NCI-H2196 treated with DMSO at 0.1 percent for 48 hours (cell line): ENCODE measurements at regions not wholly inside any gene's neighbourhood (a gene's known extent, or its start where the extent isn't known, plus 50 kb on each side); places are given as distances from the start of the nearest gene placed in this dataset.

Experiments used
- DNase-seq: peaks from one replicate; lab custom pipeline; 2025; ENCODE audit not compliant: unreplicated experiment; lab: John Stamatoyannopoulos, UW

DNA sequence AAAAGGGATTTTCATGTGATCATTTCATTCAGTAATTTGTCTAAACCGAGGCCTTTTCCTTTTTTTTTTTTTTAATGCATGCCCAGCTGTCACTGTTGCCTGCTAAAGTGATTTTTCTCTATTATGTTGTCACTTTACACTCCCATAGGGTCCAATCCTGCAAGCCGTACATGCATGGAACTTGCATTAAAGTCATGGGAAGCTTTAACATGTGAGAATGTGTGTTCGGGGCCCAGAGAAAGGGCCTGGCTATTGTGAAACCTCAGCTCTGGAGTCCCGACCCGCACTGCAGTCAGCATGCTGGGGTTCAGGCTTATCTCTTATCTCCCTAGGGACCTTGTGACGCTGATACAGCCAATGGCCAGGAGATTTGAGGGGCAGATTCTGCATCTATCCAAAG lies 474.6 kb downstream of the SLC4A3 start:
- no peak for DNase-seq

DNA sequence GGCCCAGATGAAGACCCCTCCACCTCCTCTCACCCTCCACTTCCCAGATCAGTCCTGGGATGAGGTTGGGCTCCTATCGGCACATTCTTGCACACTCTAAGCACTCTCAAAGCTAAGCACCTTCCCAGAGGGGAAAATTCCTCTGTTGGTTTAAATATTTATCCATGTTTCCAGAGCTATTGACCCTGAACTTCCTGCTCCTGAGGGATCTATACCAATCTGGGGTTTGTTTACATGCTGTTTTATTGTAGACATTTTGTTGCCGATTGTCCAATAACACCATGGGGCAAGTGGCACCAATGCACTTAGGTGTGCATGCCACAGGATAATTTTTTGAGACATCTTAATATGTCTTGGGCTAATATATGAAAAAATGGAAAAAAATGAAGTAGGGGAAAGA lies 476.2 kb downstream of the SLC4A3 start:
- DNase-seq: no peak

DNA sequence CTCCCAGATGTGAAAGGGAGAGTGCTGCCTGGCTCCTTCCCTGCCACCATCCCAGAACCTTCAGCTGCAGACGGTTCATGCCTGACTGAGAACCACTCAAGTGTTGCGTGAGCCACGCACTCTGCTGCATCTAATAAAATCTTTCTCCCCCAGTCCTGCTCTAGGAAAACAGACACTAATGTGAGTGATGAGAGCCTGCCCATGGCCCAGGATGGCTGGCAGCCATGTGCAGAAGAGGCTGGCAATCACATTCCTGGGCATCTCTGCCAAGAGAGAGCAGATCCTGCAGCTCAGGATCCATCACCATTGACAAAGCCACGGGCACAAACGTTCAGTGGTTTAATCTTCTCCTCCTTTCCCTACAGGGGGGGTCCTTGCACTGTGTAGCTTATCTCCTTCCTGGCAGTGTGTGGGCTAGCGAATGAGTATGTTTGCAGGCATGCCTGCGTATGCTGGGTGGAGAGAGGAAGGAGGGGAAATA lies 477.5 kb downstream of the SLC4A3 start:
- no peak for DNase-seq

DNA sequence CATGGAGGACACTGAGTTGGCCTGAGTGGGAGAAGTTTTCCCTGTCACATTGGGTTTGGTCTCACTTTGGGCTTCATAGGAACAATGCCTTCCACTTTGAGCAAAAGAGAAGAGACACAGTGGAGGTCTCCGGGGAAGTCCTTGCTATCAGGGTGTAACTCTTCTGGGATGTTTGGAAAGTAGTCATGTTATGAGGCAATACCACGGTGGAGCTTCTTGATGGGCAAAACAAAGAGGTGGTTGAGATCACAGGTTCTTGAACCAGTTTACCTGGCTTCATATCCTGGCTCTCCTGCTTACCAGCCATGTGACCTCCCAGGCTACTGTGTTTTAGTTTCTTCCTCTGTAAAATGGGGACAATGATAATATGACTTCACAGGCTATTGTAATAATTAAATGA lies 478.6 kb downstream of the SLC4A3 start:
- no peak for DNase-seq

DNA sequence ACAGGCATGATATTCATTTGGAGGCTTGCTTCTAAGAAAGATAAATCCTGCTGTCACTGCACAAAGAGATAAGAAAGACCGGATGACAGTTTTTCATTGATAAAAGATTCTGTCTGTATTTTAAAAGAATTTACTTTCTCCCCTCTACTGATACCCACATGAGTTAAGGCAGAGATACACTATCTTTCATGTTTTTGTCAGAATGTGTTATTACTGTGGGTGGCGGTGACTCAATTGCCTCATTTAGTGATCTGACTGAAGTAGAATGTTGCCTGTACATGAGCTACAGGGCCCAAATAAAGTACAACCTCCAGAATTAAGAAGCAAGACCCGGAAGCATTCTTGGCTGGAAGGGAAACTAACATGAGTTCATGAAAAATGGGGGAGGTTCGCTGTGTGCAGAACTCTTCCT lies 480.0 kb downstream of the SLC4A3 start:
- DNase-seq: no peak

DNA sequence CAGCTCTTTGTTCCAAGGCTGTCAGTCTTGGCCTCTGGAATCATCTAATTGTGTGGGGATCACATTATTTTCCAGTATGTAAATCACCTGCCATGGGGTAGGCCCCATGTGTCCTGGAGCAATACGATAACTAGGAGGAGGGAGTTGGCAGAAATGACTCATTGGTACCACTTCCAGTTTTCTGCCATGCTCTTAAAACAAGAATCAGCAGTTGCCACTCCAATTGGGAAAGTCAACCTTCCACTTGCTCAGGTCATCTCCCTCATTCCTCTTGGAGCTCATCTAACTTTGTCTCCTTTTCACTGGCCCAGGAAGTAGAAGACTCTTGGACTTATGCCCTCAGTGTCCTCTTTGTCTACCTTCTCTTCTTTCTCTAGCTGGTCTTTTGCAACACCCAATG lies 487.0 kb downstream of the SLC4A3 start:
- no peak for DNase-seq

DNA sequence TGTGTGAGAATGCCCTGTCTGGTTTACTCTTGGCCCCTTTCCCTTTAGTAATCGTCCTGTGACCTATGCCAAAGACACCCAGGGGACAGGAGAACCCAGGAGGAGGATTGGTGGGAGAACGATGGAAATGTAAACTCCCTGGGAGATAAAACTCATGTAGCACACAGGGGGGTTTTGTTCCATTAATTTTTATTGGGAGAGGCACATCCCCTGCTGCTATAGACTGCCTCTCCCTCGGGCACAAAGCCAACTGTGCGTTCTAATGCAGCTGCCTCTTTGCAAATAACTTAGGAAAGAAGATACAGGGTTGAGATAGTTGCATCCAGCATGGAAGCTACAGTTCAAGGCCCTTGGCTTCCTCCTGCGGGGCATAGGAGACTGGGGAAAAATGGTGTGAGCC lies 489.6 kb downstream of the SLC4A3 start:
- DNase-seq: no peak

DNA sequence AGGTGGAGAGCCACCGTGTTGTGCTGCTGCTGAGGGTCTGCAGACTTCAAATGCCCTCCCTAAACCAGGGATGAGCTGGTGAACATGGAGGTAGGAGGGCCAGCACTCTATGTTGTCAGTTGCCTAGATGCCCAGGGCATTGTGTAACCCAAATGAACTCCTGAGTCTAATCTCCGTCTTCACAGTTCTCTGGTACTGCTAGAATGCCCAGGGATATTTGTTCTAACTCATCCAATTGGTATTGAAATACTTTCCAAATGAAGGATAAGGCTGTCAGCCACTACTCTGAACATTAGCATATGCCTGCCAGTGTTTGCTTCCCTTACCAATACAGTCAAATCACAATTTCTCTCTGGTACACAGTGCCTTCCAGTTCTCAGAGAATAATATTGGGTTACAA lies 492.6 kb downstream of the SLC4A3 start:
- no peak for DNase-seq

DNA sequence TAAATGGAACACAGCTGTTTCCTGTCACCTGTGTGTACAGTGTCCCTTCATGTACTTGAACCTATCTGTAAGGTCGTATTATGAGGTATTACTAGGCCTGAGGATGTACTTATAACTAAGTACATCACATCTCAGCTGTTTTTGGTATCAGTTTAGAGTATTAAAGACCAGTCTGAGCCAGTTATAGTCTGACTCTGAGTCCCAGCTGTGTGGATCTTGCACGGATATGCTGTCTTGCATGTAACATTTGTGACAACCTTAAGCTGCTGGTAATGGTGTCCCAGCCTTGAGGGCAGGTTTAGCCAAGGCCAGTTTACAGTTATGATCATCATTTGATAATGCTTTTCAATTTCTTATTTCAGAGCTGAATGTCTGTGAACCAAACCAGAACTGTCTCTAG lies 496.3 kb downstream of the SLC4A3 start:
- no peak for DNase-seq

DNA sequence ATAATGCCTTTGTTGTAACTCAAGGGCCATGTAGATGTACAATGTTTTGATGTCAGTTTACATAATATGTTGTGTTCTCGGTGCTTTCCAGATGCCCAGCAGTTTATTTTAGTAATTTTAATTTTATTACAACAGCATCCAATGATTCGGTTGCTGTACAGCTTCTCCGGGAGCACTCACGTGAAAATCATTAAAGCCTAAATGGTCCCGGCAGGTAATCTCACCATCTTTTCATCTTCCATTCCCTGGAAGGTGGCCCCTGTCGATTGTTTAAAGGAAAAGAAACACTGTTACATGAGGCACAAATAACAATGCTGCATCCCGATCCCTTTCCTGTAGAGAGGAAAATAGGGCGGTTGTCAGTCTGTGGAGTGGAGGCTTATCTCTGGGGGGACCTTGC lies 498.1 kb downstream of the SLC4A3 start:
- DNase-seq: no peak

DNA sequence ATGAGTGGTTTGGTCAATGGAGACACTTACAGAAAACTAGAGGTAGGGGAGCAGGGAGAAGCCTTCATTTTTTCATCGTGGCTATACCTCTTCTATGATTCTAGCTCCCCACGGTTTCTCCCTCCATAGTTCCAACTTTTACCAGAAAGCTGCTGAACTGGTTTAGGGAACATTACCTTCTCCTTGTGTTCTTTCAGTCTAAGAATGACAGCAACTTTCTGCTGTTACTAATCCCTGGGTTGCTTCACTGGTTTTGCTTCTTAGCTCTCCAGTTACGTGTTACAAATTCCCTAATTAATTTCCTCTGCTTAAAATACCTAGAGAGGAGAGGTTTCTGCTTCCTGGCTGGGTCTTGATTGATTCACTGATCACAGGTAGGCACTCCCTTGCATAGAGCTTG lies 499.9 kb downstream of the SLC4A3 start:
- no peak for DNase-seq

DNA sequence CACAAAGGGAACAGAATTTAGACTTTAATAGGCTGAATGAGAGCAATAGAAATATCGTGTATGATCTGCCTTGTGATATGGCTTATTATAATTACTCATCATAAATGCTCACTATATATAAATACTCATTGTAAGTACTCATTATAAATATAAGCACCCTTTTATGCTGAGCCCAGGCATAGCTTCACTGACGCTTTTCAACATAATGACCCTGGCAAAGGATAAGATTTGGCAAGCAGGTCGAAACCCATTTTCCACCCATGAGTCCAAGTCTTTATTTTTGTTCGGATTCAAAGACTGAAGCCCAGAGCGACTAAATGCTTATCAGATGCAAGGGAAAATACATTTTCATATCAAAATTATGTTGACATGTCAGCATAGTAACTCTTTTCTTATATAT lies 500.4 kb downstream of the SLC4A3 start:
- no peak for DNase-seq

DNA sequence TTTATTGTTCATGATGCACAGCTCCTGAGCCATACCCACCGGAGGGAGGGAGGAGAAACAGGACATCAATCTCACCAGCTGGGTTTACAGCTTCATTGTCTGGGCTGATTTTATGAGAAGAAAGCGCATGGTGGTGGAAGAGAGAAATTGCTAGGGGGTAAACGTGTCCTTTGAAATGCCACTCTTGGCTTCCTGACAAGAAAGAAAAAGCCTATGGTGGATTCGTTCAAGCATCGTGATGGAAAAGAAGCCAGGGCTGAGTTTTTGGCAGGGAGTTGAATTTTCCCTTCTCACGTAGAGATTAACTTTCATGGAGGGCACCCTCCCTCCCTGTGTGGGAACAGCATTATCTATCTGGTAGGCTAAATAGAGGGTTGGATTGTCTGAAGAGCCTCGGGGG lies 502.0 kb downstream of the SLC4A3 start:
- DNase-seq: no peak

DNA sequence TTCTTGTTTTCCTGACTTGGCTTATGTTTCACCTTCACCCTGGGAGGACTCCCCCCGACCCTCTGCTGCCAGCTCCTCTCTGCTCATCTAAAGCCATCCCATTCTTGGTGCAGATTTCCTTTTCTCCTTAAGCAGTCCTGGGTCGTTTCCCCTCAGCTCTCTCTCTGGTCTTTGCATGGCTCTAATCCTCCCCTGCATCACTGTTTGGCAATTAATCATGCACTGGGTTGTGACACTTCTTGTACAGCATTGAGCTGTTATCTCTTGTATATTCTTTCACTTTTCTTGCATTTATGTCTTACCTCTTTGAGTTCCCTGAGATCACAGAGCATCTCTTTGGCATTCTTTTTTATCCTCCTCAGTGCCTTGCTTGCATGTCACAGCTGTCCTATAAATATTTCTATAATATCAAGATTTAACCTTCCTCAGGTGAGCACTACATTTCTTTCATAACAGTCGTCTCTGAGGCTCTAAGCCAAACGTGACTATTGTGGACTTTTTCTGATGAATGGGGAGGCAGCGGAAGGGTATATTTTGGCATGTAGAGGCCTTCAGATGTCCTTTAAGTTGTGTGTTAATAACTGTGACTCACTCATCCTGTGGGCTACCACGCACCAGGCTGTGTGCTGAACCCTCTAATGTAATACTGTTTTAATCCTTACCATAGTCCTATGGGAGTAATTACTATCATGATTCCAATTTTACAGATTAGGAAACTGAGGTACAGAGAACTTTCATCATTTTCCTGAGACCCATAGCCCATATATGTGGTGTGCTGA lies 507.5 kb downstream of the SLC4A3 start:
- DNase-seq: no peak

DNA sequence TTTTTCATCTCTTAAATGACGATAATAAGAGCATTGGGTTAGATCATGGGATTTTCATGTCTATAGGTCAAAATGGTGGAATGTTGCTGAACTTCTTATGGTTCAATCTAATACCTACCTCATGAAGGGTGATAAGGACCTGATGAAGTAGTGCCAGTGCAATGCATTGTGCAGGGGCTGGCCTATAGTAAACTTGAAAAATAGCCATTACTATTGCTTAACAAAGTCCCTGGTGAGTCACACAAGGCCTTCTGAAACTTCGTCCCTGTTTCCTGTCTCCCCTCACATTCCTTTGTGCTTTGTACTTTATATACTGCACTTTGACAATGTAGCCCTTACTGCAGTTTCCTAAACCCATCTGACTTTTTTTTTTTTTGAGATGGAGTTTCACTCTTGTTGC lies 515.9 kb downstream of the SLC4A3 start:
- DNase-seq: no peak

DNA sequence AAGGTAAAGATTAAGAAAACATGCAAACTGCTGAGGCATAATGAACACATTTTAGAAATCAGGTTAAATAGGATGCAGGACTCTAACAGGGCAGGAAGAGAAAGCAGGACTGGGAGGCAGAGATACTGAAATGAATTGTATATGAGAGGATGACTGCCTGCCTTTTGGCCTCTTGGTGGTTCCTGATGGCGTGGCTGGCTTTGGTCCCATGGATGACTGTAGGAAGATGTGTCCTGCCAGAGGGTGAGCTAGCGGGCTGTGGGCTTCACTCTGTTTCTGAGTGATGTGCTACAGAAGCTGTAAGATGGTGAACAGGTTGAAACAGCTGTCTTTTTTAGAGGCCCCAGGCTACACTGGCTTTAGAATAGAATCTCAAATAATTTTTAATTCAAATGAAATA lies 517.0 kb downstream of the SLC4A3 start:
- no peak for DNase-seq

DNA sequence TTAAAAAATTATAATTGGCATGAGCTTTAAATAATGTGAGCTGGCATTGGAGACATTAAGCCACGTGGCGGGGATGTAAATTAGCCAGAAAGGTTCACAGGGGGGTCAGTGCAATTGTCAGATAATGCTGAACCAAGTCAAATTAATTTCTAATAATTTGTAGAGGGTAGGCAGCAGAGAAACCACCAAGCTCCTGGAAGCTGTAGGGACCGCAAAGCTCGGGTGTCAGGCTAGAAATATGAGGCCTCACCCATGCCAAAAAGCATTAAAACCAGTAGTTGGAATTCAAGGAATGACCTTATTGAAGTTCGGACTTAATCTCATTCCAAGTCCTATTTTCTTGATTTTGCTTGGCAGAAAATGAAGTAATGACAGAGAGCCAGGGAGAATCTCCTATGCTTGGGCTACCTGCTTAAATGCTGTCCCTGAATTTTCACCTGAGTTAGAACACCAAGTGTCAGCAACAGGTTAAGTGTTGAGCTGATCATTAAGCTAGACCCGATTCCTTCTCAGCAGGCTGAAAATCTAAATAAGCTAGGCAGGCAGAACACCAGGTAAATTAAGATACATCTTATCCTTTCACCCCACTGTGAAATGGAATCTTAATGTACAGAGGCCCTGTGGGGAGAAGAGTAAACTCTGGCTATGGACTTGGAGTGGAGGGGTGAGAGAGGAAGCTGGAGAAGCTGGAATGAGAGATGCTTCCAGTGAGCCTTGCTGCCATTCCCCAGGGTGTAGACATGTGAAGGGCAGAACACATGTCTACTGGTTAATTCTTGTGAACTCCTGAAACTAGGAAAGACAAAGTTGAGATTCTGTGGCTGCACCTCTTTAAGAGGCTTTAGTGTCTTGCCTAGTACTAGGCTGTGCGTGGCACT lies 520.0 kb downstream of the SLC4A3 start:
- DNase-seq: no peak

DNA sequence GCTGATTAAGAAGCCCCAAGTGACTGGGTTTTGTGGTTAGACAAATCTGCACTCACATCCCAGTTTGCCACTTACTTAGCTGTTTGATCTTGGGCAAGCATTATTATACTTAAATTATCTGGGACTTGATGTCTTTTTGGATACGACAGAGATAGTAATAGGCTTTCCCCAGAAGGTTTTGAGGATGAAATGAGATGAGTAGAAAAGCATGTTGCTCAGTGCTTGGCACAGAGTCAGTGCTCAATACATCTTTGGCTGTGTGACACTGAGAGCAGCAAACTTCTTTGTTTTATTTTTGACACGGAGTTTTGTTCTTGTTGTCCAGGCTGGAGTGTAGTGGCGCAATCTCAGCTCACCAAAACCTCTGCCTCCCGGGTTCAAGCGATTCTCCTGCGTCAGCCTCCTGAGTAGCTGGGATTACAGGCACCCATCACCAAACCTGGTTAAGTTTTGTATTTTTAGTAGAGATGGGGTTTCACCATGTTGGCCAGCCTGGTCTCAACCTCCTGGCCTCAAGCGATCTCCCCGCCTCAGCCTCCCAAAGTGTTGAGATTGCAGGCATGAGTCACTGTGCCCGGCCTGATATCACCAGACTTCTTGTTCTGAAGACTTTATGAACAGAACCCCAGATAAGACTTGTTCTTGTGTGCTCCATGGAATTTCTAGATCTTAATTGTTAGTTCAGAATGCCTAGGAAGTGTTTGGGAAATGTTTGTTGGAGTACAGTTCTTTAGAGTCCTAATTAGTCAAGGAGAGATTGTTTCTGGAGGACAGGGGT lies 521.2 kb downstream of the SLC4A3 start:
- DNase-seq: no peak

DNA sequence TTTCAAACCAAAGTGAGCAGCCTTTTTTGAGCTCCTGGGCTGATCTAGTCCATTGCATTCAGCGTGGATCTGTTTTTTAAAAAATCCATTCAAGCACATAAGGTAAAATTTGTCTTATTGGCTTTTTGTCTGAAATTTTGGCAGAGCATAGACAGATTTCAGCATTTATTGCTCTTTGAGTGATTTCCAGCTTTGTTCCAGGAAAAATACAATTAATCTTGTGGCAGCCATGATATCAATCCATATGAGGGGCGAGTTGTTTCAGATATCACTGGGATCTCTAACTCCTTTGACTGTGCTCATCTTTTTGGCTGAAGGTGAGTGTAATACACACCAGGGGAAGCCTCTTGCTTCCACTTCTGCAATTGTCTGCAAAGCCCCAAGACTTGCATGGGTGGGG lies 523.9 kb downstream of the SLC4A3 start:
- no peak for DNase-seq

DNA sequence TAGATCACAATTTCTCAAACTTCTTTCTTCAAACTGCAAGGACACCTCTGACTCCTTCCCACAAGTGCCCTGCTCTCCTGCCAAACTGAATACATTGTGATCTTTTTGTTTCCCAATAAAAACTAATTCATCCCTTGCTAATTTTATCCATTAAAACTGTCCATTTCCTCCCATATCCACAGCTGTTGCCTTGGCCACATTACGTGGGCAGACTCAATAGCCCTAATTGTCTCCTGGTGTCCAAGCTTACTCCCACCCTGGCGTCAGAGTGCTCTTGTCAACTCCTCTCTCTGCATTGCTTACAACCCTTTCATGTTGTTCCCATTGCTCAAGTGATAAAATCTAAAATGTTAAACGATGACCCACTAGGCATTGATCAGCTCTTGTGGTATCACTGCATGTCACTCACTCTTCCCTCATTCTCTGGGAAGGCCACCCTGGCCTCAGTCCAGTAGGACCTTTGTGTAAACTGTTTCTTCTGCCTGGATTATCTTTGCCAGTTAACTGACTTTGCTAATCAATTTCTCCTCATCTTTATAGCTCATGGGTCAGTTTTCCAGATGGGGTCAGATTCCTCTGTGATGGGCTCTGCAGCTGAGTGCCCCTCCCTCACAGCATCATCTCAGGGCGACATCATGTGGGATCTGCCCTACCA lies 525.0 kb downstream of the SLC4A3 start:
- no peak for DNase-seq

DNA sequence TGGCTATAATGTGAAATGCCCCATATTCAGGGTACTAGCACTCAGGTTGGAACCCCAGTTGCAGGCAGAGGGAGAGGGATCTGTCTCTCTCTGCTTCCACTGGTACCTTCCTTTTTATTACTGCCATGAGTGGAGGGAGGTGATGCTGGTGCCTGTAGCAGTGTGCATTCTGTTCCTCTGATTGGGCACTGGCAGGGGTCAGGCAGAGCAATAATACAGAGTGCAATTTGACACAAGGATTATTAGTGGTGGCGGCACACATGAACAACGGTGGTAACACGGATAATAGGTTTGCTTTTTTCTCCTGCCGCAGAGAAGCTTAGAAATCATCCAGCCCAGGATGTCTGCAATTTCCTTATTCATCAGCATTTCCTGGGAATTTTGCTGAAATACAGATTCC lies 525.7 kb downstream of the SLC4A3 start:
- DNase-seq: no peak
